ENCODE measurements at regions not wholly inside any gene's neighbourhood (a gene's known extent, or its start where the extent isn't known, plus 50 kb on each side); places are given as distances from the start of the nearest gene placed in this dataset.

GRCh38 chr10:80718024-80718423 lies 180.3 kb downstream of the SH2D4B start:
- no peaks in the 10 kb centered on the region for H3K27me3 ChIP-seq (ENCODE audit: insufficient read depth)
- no peak overlapping the region for H3K27ac ChIP-seq (ENCODE audit: low read depth in 2 of 2, low read length in 1 of 2)
- no peaks in the 10 kb centered on the region for H3K79me2 ChIP-seq (ENCODE audit: insufficient read depth)
- no peaks in the 10 kb centered on the region for H3F3A ChIP-seq (replicated peaks; ENCODE audit: insufficient read depth)
- DNase-seq = no peak
- ChIA-PET POLR2A (no interaction called here), CTCF (interaction anchor here (1.4 kb wide), 1 partner anchor 55 kb away, joined by 3 read pairs; no protein-coding TSS in a partner anchor)
- no peaks in the 10 kb centered on the region for H3K9me3 ChIP-seq
- no peaks in the 10 kb centered on the region for H3K36me3 ChIP-seq (replicated peaks in 1 of 2; ENCODE audit: control insufficient read depth in 1 of 2, insufficient read depth in 2 of 2, low read length in 1 of 2)
- no peaks in the 10 kb centered on the region; a peak in 1 of 4 replicates for H3K4me1 ChIP-seq (ENCODE audit: control insufficient read depth in 1 of 2, insufficient read depth in 2 of 2, low read depth in 1 of 2, low read length in 1 of 2)
- no peaks in the 10 kb centered on the region for H3K9me2 ChIP-seq
- no peak overlapping the region for H2AFZ ChIP-seq (ENCODE audit: low read depth)
- TF ChIP-seq GATA2 (CRISPR knock-in tag; IDR thresholded peaks at IDR 0.05) (no peak), JUND (IDR thresholded peaks at IDR 0.05) (no peak), GABPA (IDR thresholded peaks at IDR 0.05; ENCODE audit: low read depth) (no peak), CHD2 (IDR thresholded peaks at IDR 0.05; ENCODE audit: low read length, partially characterized antibody) (no peak), EP300 (IDR thresholded peaks at IDR 0.05; ENCODE audit: borderline replicate concordance in 1 of 2, low read depth in 1 of 2, low read length in 1 of 2) (no peak), RFX5 (IDR thresholded peaks at IDR 0.05; ENCODE audit: low read length) (no peak), MEF2A (IDR thresholded peaks at IDR 0.05; ENCODE audit: borderline replicate concordance, low read depth) (no peak), RAD21 (IDR thresholded peaks at IDR 0.05; ENCODE audit: low read length) (no peak), FOXM1 (IDR thresholded peaks at IDR 0.05; ENCODE audit: low read depth) (no peak), SMC3 (IDR thresholded peaks at IDR 0.05; ENCODE audit: low read depth, low read length) (no peak), SIN3A (IDR thresholded peaks at IDR 0.05; ENCODE audit: borderline replicate concordance, low read depth, low read length) (no peak), YY1 (IDR thresholded peaks at IDR 0.05; ENCODE audit: low read depth) (no peak), USF2 (IDR thresholded peaks at IDR 0.05; ENCODE audit: borderline replicate concordance, low read depth, low read length) (no peak), EZH2phosphoT487 (IDR thresholded peaks at IDR 0.05; ENCODE audit: borderline replicate concordance, low read depth) (no peak)
- TF ChIP-seq, protein P1, sequence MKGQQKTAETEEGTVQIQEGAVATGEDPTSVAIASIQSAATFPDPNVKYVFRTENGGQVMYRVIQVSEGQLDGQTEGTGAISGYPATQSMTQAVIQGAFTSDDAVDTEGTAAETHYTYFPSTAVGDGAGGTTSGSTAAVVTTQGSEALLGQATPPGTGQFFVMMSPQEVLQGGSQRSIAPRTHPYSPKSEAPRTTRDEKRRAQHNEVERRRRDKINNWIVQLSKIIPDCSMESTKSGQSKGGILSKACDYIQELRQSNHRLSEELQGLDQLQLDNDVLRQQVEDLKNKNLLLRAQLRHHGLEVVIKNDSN (IDR thresholded peaks at IDR 0.05; ENCODE audit: borderline replicate concordance, low read depth) = no peak
- TF ChIP-seq, protein P2, sequence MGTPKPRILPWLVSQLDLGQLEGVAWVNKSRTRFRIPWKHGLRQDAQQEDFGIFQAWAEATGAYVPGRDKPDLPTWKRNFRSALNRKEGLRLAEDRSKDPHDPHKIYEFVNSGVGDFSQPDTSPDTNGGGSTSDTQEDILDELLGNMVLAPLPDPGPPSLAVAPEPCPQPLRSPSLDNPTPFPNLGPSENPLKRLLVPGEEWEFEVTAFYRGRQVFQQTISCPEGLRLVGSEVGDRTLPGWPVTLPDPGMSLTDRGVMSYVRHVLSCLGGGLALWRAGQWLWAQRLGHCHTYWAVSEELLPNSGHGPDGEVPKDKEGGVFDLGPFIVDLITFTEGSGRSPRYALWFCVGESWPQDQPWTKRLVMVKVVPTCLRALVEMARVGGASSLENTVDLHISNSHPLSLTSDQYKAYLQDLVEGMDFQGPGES (IDR thresholded peaks at IDR 0.05; ENCODE audit: low read depth, low read length) = no peak
- TF ChIP-seq, protein P3, sequence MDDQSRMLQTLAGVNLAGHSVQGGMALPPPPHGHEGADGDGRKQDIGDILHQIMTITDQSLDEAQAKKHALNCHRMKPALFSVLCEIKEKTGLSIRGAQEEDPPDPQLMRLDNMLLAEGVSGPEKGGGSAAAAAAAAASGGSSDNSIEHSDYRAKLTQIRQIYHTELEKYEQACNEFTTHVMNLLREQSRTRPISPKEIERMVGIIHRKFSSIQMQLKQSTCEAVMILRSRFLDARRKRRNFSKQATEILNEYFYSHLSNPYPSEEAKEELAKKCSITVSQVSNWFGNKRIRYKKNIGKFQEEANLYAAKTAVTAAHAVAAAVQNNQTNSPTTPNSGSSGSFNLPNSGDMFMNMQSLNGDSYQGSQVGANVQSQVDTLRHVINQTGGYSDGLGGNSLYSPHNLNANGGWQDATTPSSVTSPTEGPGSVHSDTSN (IDR thresholded peaks at IDR 0.05) = no peak
- TF ChIP-seq, protein P4, sequence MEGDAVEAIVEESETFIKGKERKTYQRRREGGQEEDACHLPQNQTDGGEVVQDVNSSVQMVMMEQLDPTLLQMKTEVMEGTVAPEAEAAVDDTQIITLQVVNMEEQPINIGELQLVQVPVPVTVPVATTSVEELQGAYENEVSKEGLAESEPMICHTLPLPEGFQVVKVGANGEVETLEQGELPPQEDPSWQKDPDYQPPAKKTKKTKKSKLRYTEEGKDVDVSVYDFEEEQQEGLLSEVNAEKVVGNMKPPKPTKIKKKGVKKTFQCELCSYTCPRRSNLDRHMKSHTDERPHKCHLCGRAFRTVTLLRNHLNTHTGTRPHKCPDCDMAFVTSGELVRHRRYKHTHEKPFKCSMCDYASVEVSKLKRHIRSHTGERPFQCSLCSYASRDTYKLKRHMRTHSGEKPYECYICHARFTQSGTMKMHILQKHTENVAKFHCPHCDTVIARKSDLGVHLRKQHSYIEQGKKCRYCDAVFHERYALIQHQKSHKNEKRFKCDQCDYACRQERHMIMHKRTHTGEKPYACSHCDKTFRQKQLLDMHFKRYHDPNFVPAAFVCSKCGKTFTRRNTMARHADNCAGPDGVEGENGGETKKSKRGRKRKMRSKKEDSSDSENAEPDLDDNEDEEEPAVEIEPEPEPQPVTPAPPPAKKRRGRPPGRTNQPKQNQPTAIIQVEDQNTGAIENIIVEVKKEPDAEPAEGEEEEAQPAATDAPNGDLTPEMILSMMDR (IDR thresholded peaks at IDR 0.05) = no peak
- no peak overlapping the region for H3K4me3 ChIP-seq (ENCODE audit: low read depth in 2 of 2, low read length in 1 of 2)
- no peaks in the 10 kb centered on the region for H4K20me1 ChIP-seq (ENCODE audit: insufficient read depth)
- no peak overlapping the region for H3K9ac ChIP-seq
- no peak overlapping the region for H3K4me2 ChIP-seq
- WGBS (ENCODE audit: low lambda C conversion rate) = 30% methylated on average over 2 of the region's 3 CpGs
